Stimulated activated CD4-positive, alpha-beta T cell treated with anti-CD3 and anti-CD28 coated beads, TNF-alpha, amount 100 ng/mL, for 4 hours (primary cell): ENCODE measurements at regions not wholly inside any gene's neighbourhood (a gene's known extent, or its start where the extent isn't known, plus 50 kb on each side); places are given as distances from the start of the nearest gene placed in this dataset.
"Not testable (repeated sequence)": the region's sequence is repeated elsewhere in the genome, so short reads cannot be mapped to it uniquely, and the experiment has no call there.

Experiments
- DNase-seq, 3 experiments: peaks; one replicate each; pipeline ENCODE4 v3.0.0-alpha.2; 2020; ENCODE audit warnings: low read depth in 3 of 3

DNA sequence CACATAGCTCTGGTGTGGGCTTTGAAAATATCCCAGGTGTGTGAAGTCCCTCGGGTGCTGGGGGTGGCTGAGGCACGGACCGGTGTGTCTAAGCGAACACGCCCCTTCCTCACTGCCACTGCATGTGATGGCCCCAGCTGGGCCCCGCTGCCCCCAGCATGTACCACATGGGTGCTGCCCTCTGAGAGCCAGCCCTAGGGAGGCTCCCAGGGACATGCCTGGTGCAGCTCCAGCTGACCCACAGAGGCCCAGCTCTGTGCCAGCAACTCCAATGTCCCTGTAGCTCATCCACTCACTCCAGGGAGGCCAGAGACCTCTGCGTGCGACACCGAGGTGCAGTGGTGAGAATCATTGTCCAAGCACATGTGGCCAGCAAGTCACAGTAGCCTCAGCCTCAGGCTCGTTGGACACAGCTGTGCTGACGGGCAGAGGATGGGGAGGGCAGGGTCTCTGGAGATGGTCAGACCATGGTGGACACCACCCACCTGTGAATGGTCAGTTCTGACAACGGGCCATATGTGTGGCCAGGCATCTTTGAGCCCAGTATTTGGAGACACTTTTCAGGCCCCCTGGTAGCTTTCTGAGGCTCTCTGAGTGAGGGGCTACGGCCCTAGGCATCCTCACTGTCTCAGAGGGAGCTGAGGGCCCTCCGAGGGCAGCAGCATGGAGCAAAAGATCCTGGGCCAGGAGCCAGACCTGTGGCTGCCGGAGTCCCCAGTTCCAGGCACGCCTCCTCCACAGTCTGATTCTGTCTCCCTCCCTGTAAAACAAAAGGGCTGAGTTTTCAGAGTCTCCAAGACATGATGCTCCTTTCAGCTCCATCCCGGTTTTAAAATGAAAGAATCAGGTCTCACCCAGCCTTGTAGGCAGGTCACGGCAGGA, 220.7 kb downstream of the NDUFA10 start:
- no peak for DNase-seq

DNA sequence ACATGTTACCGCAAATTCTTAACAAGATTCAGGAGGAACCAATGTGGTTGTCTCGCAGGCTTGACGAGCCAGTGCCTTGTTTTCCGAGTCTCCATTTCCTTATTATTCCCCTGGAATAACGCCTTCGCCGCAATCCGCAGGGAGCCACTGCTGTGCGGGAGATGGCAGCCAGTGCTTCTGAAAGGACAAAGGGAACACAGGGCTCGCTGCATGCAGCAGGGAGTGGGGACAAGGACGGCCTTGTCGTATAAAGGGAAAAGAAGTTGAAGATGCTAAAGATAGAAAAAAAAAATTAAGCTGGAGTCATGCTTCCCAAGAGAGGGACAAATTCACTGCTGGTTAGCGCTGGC, 221.4 kb downstream of the NDUFA10 start:
- DNase-seq: no peak

DNA sequence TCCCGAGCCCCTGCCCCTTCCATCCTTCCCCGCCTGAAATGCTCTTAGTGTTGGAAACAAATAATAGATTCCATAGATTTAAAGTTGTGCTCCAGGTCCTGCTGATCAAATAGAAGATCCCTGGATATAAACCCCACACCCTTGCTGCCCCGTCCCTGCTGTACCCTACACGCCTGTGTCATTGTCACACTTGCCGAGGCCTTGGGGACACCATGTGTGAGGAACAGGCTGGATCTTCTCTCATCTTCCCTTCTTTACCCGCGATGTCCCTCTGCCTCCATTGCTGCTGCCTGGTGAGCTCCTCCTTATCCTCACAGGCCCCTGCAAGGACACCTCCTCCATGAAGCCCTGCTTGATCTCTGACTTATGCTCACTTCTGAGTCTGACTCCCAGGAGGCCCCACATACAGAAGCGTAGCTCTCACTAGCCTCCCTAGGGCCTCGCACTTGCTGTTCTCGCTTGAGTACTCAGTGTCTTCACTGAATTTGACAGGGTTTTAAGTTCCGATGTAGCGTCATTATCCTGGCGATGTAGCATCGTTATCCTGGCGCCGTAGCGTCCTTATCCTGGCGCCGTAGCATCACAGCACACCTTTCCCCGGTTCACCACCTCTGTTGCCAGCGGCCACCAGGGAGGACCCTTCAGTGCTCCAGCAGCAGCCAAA, 221.9 kb downstream of the NDUFA10 start:
- DNase-seq: no peak

DNA sequence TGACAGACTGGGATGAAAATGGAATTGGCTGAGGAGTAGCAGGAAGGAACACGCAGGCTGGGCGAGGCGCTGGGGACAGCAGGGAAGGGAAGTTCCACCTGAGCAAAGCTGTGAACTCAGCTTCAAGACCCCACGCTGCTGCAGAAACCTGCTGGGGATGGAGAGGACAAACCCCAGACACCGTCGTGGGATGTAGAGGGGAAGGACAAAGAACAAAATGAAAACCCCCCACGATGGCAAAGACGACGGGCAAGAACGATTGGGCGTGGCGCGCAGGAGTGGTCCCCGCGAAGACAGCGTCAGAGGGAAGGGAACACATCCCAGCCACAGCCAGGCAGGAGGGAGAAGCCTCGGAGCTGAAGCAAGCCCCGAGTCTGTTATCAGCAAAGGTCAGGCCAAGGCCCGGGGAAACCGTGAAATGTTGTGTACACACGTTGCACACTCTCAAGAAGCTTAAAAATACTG, 222.9 kb downstream of the NDUFA10 start:
- no peak for DNase-seq

DNA sequence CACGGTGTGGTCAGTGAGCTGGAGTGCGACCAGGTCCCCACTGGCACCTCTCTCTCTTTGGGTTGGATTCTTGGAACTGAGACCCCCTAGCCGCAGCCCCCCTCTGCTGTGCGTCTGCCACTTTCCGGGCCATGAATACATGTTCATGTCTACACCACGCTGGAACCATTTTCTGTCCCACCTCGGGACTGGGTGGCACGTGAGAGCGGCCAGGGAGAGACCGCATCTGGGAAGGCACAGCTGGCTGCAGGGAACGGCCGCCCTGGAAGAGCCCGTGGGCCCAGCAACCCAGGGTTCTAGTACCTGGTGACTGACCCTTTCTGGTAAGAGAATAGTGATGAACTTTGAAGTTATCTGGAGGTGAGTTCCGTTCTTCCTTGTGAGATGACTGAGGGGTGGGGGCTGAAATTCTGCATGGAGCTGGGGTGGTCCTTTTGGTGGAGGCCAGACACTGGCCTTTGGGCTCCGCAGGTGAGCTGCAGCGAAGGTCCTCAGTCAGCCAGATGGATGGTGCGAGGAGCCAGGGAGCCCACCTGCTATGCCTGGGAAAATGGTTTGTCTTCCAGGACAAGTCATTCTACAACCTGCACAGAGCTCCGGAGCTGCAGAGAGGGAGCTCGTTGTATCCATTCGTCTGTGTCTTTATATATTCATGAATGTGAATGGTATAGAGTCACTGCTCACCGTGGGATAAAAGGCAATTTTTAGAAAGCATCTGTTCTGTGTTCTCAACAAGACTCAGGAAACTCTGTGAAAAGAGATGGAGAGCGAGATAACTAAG, 223.5 kb downstream of the NDUFA10 start:
- DNase-seq: no peak

- no peak for DNase-seq
These were observed 224.3 kb downstream of the NDUFA10 start for GRCh38 chr2:239800785-239801386.

DNA sequence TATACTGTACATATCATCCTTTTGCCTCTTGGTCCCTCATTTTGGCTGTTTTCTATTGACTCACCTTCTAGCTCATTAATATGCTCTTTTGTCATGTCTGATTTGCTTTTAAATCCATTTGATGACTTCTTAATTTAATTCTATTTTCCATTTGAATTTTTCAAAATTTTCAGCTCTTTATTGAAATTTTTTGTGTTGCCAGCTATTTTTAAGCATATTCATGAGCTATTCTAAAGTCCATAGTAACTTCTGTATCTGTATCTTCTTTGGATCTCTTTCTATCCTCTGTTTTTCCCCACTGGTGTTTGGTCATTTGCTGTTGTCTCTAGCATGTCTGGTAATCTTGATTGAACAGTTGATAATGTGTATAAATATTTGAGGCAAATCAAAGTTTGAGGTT, 227.8 kb downstream of the NDUFA10 start:
- no peak for DNase-seq

DNA sequence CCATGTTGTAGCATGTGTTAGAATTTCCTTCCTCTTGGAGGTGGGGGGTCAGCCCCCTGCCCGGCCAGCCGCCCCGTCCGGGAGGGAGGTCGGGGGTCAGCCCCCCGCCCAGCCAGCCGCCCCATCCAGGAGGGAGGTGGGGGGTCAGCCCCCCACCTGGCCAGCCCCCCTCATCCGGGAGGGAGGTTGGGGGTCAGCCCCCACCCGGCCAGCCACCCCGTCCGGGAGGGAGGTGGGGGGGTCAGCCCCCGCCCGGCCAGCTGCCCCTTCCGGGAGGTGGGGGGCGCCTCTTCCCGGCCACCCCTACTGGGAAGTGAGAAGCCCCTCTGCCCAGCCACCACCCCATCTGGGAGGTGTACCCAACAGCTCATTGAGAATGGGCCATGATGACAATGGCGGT, 229.4 kb downstream of the NDUFA10 start:
- not testable (repeated sequence) for DNase-seq

DNA sequence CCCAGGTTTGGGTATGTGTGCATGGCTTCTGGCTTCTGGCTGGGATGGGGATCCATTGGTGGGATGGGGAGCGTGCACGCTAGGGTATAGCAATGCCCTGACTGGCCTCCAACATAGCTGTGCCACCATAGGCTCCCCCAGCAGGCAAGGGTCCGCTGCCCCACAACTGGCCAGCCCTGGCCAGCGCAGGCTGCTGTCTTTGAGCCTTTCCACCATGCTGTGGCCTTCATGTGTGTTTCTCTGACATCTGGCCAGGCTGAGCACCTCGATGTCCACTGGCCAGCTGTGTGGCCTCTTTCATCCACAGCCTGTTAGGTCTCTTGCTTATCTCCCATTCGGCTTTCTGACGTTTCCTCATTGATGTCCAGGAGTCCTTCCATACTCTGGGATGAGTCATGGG, 231.3 kb downstream of the NDUFA10 start:
- DNase-seq: no peak

- DNase-seq: no peak
These were observed 232.1 kb downstream of the NDUFA10 start for GRCh38 chr2:239793086-239793485.

- DNase-seq: no peak
These were observed 232.6 kb downstream of the NDUFA10 start for GRCh38 chr2:239792405-239793084.

- no peak for DNase-seq
These were observed 233.4 kb downstream of the NDUFA10 start for GRCh38 chr2:239791526-239792404.

- DNase-seq: no peak
These were observed 234.4 kb downstream of the NDUFA10 start for GRCh38 chr2:239790721-239791120.

DNA sequence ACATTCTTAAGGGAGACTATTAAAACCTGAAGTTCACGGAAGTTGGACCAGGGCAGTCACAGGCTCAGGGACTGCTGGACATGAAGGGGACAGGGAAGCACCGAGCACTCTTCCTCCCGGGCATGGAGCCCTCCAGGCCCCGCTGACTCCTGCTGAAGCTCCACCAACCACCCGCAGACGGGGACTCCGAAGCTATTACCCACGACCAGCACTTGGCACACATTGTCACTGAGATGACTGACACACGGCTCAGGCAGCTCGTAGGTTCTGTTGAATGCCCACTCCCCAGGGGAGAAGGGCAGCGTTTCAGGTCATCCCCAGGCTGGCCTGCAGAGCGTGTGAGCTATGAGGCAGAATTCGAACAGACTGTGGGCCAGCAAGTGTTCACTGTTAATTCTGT, 234.8 kb downstream of the NDUFA10 start:
- DNase-seq: no peak

- no peak for DNase-seq
These were observed 235.4 kb downstream of the NDUFA10 start for GRCh38 chr2:239789711-239790110.

GRCh38 chr2:239788576-239789098, 236.5 kb downstream of the NDUFA10 start:
- DNase-seq: no peak

DNA sequence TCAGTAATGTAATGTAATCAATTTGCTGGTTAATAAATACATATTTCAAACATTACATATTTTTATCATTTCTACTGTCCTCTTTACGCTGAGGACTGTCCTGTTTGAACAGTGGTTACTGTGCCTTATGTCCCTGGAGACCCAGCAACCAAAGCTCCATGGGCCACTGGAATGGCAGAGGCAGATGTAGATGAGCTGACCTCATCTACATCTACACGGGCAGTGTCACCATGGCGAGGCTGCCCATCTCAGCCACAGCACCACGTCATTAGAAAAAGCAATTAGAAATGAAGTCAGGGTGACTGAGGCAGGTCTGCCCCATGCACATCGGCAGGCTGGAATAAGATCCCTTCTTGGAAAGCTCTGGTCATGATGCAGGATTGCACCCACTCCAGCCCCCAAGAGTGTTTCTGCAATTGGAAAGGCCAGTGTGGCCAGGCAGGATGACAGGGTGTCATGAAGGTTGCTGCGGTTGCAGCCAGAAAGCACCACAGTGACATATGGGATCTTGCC, 237.5 kb downstream of the NDUFA10 start:
- no peak for DNase-seq

GRCh38 chr2:239786791-239787190, 238.4 kb downstream of the NDUFA10 start:
- no peak for DNase-seq

GRCh38 chr2:239781454-239781853, 243.7 kb downstream of the NDUFA10 start:
- no peak for DNase-seq
